Left renal cortex interstitium (tissue), 4 donors: ENCODE measurements at regions not wholly inside any gene's neighbourhood (a gene's known extent, or its start where the extent isn't known, plus 50 kb on each side); places are given as distances from the start of the nearest gene placed in this dataset.

Source experiments
- DNase-seq, 4 donors: peaks; one replicate each; pipeline ENCODE4 v3.0.0-alpha.2; 2013; ENCODE audit warnings: low read depth in 4 of 4, low spot score in 2 of 4, missing footprints in 1 of 4

DNA sequence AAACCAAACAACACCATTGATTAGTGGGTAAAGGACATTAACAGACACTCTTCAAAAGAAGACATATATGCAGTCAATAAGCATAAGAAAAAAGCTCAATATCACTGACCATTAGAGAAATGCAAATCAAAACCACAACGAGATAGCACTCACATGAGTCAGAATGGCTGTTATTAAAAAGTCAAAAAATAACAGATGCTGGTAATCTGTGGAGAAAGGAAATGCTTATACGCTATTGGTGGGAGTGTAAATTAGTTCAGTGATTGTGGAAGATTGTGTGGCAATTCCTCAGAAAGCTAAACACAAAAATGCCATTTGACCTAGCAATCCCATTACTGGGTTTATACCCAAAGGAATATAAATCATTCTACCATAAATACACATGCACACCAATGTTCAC lies 182.6 kb downstream of the TRPC6 start:
- no peak for DNase-seq

DNA sequence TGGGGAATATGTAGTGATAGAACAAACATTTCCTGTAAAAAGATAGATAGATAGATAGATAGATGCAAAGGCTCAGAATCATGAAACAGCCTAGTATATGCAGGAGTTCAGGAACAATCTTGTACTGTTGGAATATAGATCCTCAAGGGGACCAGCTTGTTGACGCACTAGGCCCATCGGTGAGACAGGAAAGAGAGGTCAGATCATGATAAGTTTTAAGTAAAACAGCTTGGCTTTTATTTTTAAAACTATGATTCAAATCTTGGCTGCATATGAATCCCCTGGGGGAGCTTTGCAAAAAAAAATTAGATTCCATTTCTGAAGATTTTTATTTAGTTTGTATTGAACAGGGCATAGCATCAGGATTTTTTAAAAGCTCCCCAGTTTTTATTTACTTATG lies 185.8 kb downstream of the TRPC6 start:
- DNase-seq, result no peak

DNA sequence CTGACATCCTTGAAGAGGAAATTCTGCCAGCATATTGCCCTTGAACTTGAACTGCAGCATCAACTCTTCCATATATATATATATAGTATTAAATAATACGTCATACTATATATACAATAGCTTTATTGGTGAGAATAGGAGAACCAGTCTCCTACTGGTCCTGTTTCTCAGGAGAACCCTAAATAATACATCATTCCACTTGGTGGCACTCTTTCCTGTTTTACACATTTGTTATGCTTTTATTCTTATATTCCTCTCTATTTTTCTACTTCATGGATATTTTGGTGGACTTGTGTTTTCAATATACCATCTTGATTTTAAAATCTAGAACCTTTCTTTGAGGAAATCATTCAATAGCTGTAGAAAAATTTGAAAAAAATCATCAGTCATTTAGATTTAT lies 193.3 kb downstream of the TRPC6 start:
- DNase-seq, result no peak

DNA sequence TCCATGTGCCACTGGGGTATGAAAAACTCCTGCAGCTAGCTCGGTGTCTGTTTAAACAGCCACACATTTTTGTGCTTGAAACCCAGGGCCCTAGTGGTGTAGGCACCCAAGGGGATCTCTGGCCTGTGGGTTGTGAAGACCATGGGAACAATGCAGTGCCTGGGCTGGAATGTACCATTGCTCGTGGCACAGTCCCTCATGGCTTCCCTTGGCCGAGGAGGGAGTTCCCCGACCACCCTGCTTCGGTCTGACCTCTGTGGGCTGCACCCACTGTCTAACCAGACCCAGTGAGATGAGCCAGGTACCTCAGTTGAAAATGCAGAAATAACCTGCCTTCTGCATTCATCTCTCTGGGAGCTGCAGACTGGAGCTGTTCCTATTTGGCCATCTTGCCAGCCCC lies 214.0 kb downstream of the TRPC6 start:
- no peak for DNase-seq

DNA sequence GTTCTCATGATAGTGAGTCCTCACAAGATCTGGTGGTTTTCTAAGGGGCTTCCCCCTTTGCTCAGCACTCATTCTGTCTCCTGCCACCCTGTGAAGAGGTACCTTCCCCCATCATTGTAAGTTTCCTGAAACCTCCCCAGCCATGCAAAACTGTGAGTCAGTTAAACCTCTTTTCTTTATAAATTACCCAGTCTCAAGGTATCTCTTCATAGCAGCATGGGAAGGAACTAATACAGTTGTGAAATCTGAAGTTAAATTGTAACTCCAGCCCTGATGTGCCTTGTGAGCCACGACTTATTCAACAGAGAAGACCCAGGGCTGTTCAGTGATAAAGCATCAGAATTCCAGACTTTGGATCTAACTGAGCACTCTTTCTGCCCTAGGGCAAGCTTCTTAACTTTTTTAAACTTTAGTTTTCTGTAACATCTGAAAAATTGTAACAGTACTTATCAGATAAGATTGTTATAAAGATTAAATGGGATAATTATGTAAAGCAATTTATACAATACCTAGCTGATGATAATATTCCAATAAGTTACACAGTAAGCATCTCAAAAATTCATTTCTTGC lies 220.0 kb downstream of the TRPC6 start:
- no peak for DNase-seq

DNA sequence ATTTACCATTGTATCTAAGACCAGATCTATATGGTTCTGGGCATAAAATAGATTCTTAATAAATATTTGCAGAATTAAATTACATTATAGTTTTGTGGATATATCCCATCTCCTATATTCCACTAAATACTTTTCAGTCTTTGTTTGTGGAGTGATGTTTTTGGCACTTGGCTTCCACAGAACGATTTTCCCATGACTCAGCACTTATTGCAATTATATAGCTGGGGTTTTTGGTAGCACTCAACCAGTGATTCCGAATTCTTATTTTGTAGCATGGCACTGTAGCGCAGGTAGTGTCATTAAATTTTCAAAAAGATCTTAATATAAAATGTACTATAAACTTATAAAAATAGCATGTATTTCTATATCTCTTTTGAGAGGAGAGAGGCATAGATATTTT lies 221.2 kb downstream of the TRPC6 start:
- DNase-seq, result no peak

DNA sequence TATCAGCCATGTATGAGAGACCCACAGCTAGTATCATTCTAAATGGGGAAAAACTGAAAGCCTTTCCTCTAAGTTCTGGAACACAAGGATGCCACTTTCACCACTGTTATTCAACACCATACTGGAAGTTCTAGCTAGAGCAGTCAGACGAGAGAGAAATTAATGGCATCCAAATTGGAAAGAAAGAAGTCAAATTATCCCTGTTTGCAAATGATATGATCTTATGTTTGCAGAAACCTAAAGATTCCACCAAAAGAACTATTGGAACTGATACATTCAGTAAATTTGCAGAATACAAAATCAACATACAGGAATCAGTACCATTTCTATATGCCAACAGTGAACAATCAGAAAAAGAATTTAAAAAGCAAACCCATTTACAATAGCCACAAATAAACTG lies 226.0 kb downstream of the TRPC6 start:
- DNase-seq, result no peak

DNA sequence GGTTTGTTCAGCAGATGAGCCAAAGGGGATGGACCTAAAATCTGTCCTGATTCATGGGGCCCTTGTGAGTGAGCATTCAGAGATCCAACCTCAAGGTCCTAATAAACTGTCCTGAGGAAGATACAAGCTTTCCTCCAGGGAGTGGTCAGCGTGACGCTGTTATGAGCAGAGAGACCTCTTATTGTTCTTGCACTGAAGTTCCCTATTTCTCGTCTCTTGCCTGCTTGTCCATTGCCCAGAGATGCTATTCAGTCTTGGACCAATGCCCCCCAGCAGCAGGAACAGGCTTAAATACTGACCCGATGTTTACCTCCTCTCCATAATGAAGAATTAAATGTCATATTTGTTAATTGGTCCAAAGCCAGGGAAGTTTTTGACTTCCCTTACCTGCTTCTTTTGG lies 225.2 kb upstream of the PGR start:
- DNase-seq, result no peak

DNA sequence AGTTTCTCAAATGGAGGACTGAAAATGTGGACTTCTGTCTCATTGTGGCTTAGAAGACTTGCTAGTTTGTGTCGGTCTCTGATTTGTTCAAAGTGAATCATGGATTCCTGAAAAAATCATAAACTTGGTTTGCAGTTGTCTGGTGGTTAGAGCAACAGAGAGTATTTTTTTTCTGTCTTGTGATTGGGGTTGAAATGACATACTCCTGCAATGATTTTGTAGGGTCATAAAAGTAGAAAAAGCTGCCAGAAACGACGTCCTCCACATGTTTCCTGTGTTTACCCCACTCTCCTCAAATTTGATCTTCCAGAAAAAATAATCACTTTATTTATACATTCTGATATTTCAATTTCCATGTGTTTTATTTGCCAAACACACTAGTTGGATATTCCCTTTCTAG lies 219.2 kb upstream of the PGR start:
- DNase-seq, result no peak

DNA sequence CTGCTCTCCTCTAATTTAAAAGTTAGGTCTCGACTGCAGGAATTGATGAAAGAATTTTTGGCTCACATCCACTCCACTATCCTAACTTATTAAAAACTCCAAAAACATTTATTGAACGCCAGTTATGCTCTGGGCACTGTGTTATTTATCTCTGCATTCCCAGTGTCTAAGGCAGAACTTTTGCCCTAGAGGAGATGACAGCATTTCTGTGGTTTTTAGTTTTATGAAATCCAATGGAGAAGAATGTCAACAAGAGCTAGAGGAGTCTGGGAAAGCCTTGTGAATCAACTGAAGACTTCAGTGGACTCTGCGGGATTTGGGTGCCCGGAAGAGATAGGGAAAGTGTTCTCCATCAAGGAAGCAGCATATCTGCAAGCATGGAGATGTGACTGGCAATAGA lies 217.0 kb upstream of the PGR start:
- no peak for DNase-seq

DNA sequence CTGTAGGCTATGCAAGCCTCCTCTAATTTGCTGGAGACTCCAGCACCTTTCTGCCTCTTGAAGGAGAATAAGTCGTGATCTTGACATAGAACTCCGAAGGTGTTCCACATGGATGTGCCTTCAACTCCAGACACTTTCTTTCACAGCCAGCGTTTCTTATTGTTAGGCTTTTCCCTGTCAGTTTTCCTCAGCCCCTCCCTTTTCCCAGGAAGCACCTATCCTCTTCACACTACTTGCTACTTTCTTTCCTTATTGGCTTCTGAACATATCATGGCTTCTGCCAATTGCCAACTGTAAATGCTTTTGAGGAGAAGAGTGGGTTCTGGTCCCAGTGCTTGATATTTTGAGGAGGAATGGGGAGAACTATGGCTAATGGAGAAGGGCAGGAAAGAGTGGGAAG lies 216.3 kb upstream of the PGR start:
- DNase-seq, result no peak

DNA sequence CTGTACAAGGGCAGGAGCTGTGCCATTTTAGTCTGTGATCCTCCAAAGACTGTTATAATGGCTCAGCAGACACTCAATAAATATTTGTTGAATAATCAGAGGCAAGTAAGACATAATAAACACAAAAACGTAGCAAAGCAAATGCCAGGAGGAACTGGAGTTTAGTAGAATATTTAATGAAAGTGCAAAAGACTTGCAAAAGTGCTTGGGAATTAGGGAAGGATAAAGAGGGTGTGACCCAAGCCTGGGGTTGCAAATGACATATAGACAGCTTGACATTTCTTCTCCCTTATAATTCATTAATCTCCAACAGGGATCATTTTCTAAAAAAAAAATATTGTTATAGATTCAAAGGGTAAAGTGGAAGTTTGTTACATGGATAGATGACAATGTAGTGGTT lies 212.7 kb upstream of the PGR start:
- no peak for DNase-seq

DNA sequence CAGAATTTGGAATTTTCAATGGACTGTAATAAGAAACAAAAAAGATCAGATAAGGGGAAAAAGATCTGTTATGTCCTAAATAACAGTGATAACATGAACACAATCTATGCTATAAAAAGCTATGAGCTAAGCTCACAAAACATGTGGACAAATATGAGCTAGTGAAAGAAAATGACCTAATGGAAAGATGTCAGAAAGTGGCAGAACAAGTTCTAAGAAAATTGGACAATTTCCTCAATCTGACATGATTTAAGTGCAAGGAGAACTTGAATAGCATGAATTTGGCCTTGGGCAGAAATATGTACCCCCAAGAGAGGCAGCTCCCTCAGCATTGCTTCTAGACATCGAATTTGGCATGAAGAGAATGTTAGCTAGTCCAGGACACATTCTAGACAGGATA lies 212.0 kb upstream of the PGR start:
- no peak for DNase-seq

DNA sequence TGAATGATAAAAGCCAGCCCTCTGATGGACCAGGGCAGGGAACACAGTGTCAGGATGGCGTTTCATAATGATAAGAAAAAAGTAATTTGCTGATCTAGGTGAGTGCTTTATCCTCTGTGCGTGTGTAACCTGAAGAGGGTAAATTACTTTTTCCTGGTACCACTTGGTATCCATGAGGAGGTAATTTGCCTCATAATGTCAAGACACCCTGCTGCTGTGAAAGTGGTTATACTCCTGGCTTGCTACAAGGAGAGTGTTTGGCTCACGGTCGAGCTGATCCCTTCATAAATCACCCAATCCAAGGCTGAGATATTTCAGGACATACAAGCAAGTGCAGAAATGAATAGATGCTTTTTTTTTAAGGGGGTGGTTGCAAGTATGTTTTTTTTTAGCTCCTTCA lies 207.2 kb upstream of the PGR start:
- DNase-seq, result no peak

DNA sequence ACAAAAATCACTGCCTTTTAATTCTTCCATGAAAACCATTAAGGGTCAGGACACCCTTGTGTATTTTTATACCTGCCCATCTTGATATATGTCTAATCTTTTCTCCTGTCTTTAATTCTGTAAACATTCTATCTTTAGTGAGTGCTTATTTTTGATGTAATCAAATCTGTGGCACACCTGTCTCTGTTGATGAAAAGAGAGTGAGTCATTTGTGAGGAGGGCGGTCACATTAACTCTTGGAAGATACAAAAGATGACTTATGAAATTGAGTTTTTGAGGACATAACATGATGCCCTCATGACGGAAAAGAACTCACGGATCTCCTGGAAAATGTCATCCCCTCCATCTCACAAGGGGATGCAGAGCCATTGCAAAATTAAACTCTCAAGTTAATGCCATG lies 206.5 kb upstream of the PGR start:
- DNase-seq, result no peak

DNA sequence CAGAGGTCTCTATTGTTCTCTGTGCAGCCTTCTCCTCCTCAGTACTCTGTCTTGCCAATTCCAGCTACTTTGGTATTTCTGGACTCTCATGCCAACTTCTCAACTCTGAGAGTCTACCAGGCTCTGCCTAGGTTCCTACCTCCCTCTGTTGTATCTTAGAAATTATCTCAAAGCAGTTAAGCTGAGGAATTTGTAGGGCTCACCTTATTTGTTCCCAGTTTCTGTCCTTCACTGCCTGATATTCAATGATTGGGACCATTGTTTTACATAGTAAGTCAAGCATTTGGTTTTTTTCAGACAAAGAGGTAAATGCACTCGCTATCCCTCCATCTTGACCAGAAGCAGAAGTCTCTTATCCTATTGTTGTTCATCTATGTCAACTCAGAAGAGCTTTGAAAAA lies 205.0 kb upstream of the PGR start:
- no peak for DNase-seq

DNA sequence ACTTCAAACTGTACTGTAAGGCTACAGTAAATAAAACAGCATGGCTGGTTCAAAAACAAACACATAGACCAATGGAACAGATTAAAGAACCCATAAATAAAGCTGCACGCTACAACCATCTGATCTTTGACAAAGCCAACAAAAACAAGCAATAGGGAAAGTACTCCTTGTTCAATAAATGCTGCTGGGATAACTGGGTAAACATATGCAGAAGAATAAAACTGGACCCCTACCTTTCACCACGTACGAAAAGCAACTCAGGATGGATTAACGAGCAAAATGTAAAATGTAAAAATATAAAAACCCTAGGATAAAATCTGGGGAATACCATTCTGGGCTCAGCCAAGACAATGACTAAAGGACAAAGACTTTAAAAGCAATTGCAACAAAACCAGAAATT lies 201.8 kb upstream of the PGR start:
- no peak for DNase-seq

DNA sequence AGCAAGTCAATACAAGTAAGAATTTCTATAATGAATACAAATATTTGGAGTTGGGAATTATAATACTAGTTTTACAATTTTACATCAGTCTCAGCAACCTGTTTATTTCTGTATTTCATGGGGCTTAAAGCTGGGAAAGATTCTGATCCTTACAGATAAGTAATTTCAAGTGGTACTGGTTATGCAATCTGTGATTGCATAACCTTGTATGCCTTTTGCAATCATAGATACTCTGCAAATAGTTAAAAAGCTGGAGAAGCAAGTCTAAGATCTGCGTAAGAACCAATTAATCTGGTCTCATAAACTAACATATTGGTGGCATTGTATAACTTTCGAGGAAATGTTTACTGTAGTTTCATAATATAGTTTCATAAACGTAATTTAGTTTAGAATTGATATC lies 198.3 kb upstream of the PGR start:
- DNase-seq, result no peak

DNA sequence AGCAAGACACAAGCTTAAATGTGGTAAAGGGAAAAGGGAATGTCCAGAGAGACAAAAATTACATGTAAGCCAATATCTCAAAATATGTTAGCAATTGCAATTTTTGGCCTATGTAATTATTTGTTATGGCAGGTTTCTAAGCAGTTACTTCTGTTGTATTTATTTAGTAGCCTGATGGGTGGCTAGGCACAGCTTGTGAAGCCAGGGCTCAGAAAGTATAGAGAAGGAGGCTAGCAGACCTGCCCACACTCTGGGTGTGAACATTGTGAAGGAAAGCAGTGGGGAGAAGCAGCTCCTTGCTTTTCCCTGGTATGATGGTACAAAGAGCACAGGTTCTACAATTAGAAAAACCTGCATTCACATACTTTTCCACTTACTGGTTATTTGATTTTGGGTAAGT lies 196.5 kb upstream of the PGR start:
- DNase-seq, result no peak

DNA sequence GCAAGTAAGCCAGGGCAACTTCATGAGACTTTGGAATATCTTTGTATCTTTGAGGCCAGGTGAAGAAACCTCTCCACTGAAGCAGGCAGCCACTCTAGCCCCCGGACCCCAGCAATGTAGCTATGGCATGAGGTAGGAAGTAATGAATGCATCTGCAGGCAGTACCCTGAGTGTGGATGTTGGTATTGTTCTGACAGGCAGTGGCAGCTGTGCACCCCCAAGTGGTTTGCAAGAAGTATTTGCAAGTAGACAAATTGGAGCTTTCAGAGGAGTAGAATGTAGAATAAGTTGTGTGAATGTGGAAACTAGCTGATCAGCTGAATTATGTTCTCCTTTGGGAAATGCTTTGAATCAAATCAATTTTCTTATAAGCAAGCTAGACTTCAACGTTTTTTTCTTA lies 194.4 kb upstream of the PGR start:
- no peak for DNase-seq

DNA sequence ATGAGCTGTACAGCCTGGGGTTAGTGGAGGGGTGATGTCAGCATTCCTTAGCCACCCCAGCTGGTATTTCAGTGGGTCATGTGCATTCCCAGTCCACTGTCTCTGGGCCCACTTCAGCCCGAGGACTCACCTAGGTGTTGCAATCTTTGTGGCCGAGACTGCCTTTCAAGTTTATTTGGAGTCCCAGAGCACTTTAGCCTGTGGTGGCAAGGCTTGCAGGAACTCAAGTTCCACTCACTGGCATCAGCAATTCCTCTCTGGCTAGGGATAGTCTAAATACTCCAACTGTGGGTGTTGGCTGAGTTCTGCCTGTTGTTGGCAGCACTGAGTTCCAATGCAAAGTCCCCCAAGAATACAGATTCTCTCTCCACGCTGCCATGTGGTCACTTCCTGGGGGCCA lies 191.6 kb upstream of the PGR start:
- no peak for DNase-seq

DNA sequence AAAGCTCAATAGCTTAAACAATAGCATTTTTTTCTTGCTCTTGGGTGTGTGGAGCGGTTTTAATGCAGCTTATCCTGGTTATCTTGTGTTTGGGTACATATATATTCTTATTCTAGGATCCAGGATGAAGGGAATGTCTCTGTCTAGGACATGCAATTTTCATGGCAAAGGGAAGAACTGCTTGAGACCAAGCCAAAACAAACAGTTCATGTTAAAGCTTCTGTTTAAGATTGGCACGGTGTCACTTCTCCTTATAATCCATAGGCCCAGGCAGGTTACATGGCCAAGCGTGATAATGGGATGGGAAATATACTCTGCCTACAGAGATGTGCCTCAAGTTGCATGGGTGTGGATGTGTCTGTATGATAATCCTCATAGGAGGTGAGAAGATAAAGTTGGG lies 177.1 kb upstream of the PGR start:
- no peak for DNase-seq

DNA sequence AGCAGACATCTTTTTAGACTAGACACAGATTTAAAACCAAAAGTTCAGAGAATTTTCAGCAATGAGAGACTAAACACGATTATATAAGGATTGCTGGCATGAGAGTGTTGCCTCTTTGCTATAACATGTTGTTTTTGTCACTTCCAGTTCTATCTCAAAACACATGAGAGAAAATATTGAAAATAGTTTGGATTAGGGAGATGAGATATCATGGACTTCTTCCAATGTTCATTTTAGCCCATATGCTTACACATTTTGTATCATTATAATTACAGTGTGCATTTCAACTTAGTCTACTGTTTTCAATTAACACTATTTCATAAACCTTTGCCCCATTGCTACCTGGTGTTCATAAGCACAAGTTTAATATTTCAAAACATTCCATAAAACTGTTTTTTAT lies 175.9 kb upstream of the PGR start:
- no peak for DNase-seq

DNA sequence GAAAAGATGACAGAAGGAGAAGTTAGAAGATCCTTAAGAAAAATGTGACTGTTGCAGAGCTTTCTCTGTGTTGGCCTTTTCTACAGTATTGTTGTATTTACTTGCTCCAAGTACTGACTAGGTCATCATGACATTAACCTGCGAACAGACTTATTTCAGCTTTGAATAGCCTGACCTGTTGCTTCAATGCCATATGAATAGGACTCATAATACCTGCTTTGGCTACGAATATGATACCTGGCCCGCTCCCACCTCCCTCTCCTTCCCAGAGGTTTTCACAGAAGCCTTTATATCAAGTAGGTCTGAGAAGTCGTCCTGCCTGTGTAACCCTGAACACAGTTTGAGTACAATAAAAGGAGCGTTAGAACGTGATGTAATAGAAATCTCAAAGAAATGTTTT lies 169.6 kb upstream of the PGR start:
- no peak for DNase-seq
